ENCODE measurements at regions not wholly inside any gene's neighbourhood (a gene's known extent, or its start where the extent isn't known, plus 50 kb on each side); places are given as distances from the start of the nearest gene placed in this dataset.

DNA sequence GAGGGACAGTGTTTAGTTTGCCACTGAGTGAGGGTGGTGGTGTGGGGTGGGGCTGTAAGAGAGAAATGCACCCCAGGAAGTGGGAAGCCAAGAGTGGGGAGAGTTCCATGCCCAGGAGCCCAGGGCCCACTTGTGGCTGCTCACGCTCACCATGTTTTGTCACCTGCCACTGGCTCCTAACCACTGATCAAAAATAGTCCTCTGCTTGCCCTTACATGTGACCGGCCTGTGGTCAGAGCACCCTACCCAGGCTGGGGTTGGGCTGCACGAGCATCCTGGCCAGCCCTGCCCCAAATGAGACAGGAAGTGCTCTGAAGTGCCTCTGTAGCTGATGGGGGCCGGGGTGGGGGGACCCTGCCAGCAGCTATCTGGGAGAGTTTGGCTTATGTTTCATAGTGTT is 216.3 kb downstream of the RPLP1 start:
- Histone ChIP-seq H3K36me3 (ENCODE audit: control insufficient read depth in 4 of 4, insufficient read depth in 3 of 4, low read depth in 1 of 4, low read length in 3 of 4) (no peaks in the 10 kb centered on the region), H3K9ac (ENCODE audit: low read depth in 1 of 2, low read length in 2 of 2) (no peak overlapping the region), H3K27ac (ENCODE audit: low read depth in 1 of 2, low read length in 2 of 2) (no peak overlapping the region), H3K27me3 (ENCODE audit: control insufficient read depth in 4 of 4, insufficient read depth in 4 of 4, low read length in 3 of 4) (no peaks in the 10 kb centered on the region), H3K4me1 (ENCODE audit: control insufficient read depth in 4 of 4, insufficient read depth in 4 of 4, low read length in 3 of 4) (peaks cover 0 to 3% (median 1%) of the 10 kb centered on the region in 4 donors), H3K9me3 (ENCODE audit: control insufficient read depth in 4 of 4, low read length in 3 of 4) (no peaks in the 10 kb centered on the region), H3K4me3 (ENCODE audit: low read depth in 1 of 3, low read length in 3 of 3) (no peak overlapping the region)
- TF ChIP-seq EGR1 (IDR thresholded peaks at IDR 0.05; ENCODE audit: low read depth in 2 of 2) (no peak), FOXA1 (IDR thresholded peaks at IDR 0.05) (no peak), TAF1 (conservative IDR thresholded peaks at IDR 0.05) (no peak), ZBTB33 (IDR thresholded peaks at IDR 0.05) (no peak), SP1 (IDR thresholded peaks at IDR 0.05) (no peak), HNF4G (IDR thresholded peaks at IDR 0.05) (no peak), YY1 (IDR thresholded peaks at IDR 0.05) (no peak)
- TF ChIP-seq, protein P1, sequence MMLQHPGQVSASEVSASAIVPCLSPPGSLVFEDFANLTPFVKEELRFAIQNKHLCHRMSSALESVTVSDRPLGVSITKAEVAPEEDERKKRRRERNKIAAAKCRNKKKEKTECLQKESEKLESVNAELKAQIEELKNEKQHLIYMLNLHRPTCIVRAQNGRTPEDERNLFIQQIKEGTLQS (IDR thresholded peaks at IDR 0.05): no peak
- DNase-seq (ENCODE audit: low spot score): no peak
- WGBS: 78% methylated on average over 4 of the region's 4 CpGs

DNA sequence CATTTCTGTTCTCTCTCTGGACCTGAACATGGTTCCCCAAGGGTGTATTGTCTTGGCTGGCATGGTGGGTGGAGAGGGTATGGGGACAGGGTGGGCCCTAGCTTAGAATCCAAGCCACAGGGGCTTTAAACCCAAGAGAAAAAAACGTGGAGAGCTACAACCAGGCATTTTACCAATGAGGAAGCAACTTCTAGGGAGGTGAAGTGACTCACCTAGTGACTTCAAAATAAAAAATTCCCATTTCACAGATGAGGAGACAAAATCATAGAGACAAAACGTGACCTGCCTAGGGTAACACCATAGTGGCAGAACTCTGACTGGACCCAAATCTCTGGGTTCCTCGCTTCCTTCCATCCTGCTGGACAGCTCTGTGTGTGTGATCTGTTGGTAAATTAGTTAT is 216.8 kb downstream of the RPLP1 start:
- H3K9ac ChIP-seq (ENCODE audit: low read depth in 1 of 2, low read length in 2 of 2): no peak overlapping the region
- H3K4me3 ChIP-seq (ENCODE audit: low read depth in 1 of 3, low read length in 3 of 3): no peak overlapping the region
- H3K27me3 ChIP-seq (ENCODE audit: control insufficient read depth in 4 of 4, insufficient read depth in 4 of 4, low read length in 3 of 4): no peaks in the 10 kb centered on the region
- WGBS: 78% methylated on average over 3 of the region's 3 CpGs
- H3K27ac ChIP-seq (ENCODE audit: low read depth in 1 of 2, low read length in 2 of 2): no peak overlapping the region
- H3K9me3 ChIP-seq (ENCODE audit: control insufficient read depth in 4 of 4, low read length in 3 of 4): no peaks in the 10 kb centered on the region
- no peaks in the 10 kb centered on the region for H3K36me3 ChIP-seq (ENCODE audit: control insufficient read depth in 4 of 4, insufficient read depth in 3 of 4, low read depth in 1 of 4, low read length in 3 of 4)
- TF ChIP-seq MAX (IDR thresholded peaks at IDR 0.05) (no peak), HNF4A (conservative IDR thresholded peaks at IDR 0.05) (no peak), NR2F2 (IDR thresholded peaks at IDR 0.05) (no peak), FOXA1 (IDR thresholded peaks at IDR 0.05) (no peak), SP1 (IDR thresholded peaks at IDR 0.05) (no peak), REST (IDR thresholded peaks at IDR 0.05) (no peak), EGR1 (IDR thresholded peaks at IDR 0.05; ENCODE audit: low read depth in 2 of 2) (no peak), RAD21 (IDR thresholded peaks at IDR 0.05) (no peak), ZBTB33 (IDR thresholded peaks at IDR 0.05) (no peak), JUND (IDR thresholded peaks at IDR 0.05) (no peak), YY1 (IDR thresholded peaks at IDR 0.05) (no peak), RXRA (IDR thresholded peaks at IDR 0.05) (no peak), HNF4G (IDR thresholded peaks at IDR 0.05) (no peak), TAF1 (conservative IDR thresholded peaks at IDR 0.05) (no peak), GABPA (IDR thresholded peaks at IDR 0.05 in 1 of 2, conservative IDR thresholded peaks at IDR 0.05 in 1 of 2) (no peak), FOXA2 (IDR thresholded peaks at IDR 0.05) (no peak)
- TF ChIP-seq, protein P1 (IDR thresholded peaks at IDR 0.05): no peak
- TF ChIP-seq, protein P2, sequence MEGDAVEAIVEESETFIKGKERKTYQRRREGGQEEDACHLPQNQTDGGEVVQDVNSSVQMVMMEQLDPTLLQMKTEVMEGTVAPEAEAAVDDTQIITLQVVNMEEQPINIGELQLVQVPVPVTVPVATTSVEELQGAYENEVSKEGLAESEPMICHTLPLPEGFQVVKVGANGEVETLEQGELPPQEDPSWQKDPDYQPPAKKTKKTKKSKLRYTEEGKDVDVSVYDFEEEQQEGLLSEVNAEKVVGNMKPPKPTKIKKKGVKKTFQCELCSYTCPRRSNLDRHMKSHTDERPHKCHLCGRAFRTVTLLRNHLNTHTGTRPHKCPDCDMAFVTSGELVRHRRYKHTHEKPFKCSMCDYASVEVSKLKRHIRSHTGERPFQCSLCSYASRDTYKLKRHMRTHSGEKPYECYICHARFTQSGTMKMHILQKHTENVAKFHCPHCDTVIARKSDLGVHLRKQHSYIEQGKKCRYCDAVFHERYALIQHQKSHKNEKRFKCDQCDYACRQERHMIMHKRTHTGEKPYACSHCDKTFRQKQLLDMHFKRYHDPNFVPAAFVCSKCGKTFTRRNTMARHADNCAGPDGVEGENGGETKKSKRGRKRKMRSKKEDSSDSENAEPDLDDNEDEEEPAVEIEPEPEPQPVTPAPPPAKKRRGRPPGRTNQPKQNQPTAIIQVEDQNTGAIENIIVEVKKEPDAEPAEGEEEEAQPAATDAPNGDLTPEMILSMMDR (IDR thresholded peaks at IDR 0.05; ENCODE audit: low read depth, low read length, missing input control): no peak
- no peak for DNase-seq (ENCODE audit: low spot score)
- H3K4me1 ChIP-seq (ENCODE audit: control insufficient read depth in 4 of 4, insufficient read depth in 4 of 4, low read length in 3 of 4): peaks cover 0 to 3% (median 1%) of the 10 kb centered on the region in 4 donors

Data from liver (tissue), 8 donors.